ENCODE measurements at regions not wholly inside any gene's neighbourhood (a gene's known extent, or its start where the extent isn't known, plus 50 kb on each side); places are given as distances from the start of the nearest gene placed in this dataset.
A peak's percentile ranks its signal among the peaks of the same experiment; 100 is the strongest.

GRCh38 chr12:124465473-124465872 is 101.9 kb downstream of the NCOR2 start:
- intact Hi-C loops (cut with DNase I) = no loop called here
- DNase-seq (peak; percentile 14), ATAC-seq (ENCODE audit: poor library complexity) (no peak)

- intact Hi-C loops (cut with DNase I) = no loop called here
- ATAC-seq (ENCODE audit: poor library complexity) = no peak
- DNase-seq = peak; percentile 13
These were observed 102.6 kb downstream of the NCOR2 start for GRCh38 chr12:124464830-124465229.

GRCh38 chr12:124464062-124464461 is 103.3 kb downstream of the NCOR2 start:
- peak; percentile 24 for ATAC-seq (ENCODE audit: poor library complexity)
- intact Hi-C loops (cut with DNase I) = no loop called here
- DNase-seq = peak; percentile 74

- ATAC-seq (ENCODE audit: poor library complexity) (no peak), DNase-seq (peak; percentile 35)
- intact Hi-C loops (cut with DNase I) = no loop called here
These were observed 104.0 kb downstream of the NCOR2 start for GRCh38 chr12:124463341-124463921.

- intact Hi-C loops (cut with DNase I) = no loop called here
- DNase-seq = no peak
- ATAC-seq (ENCODE audit: poor library complexity) = no peak
These were observed 104.7 kb downstream of the NCOR2 start for GRCh38 chr12:124462750-124463149.

GRCh38 chr12:124461851-124462623 is 105.4 kb downstream of the NCOR2 start:
- intact Hi-C loops (cut with DNase I) = no loop called here
- ATAC-seq (ENCODE audit: poor library complexity) = no peak
- DNase-seq = peak; percentile 37

- DNase-seq (peak; percentile 42), ATAC-seq (ENCODE audit: poor library complexity) (no peak)
- intact Hi-C loops (cut with DNase I) = no loop called here
These were observed 106.2 kb downstream of the NCOR2 start for GRCh38 chr12:124461241-124461673.

GRCh38 chr12:124460771-124461170 is 106.6 kb downstream of the NCOR2 start:
- DNase-seq (peak; percentile 27), ATAC-seq (ENCODE audit: poor library complexity) (no peak)
- intact Hi-C loops (cut with DNase I) = no loop called here

GRCh38 chr12:124459852-124460645 is 107.4 kb downstream of the NCOR2 start:
- intact Hi-C loops (cut with DNase I) = no loop called here
- ATAC-seq (ENCODE audit: poor library complexity) (no peak), DNase-seq (peak; percentile 27)

GRCh38 chr12:124458992-124459851 is 108.2 kb downstream of the NCOR2 start:
- ATAC-seq (ENCODE audit: poor library complexity) = no peak
- DNase-seq = peak; percentile 18
- intact Hi-C loops (cut with DNase I) = no loop called here

GRCh38 chr12:124458220-124458991 is 109.0 kb downstream of the NCOR2 start:
- ATAC-seq (ENCODE audit: poor library complexity) (no peak), DNase-seq (peak; percentile 29)
- intact Hi-C loops (cut with DNase I) = no loop called here

- ATAC-seq (ENCODE audit: poor library complexity) (peak; percentile 80), DNase-seq (peak; percentile 90)
- intact Hi-C loops (cut with DNase I) = no loop called here
These were observed 109.9 kb downstream of the NCOR2 start for GRCh38 chr12:124457287-124458219.

GRCh38 chr12:124456652-124457152 is 110.7 kb downstream of the NCOR2 start:
- intact Hi-C loops (cut with DNase I) = no loop called here
- DNase-seq = peak; percentile 74

GRCh38 chr12:124456133-124456651 is 111.2 kb downstream of the NCOR2 start:
- ATAC-seq (ENCODE audit: poor library complexity) (no peak), DNase-seq (peak; percentile 37)
- intact Hi-C loops (cut with DNase I) = no loop called here

More at GRCh38 chr12:124456652-124457152, 110.7 kb downstream of the NCOR2 start:
- no peak for ATAC-seq (ENCODE audit: poor library complexity)

- peak; percentile 17 for DNase-seq
- intact Hi-C loops (cut with DNase I) = no loop called here
- ATAC-seq (ENCODE audit: poor library complexity) = no peak
These were observed 112.1 kb downstream of the NCOR2 start for GRCh38 chr12:124455336-124455735.

- no peak for ATAC-seq (ENCODE audit: poor library complexity)
- intact Hi-C loops (cut with DNase I) = no loop called here
These were observed 112.7 kb downstream of the NCOR2 start for GRCh38 chr12:124454735-124455134.

GRCh38 chr12:124454352-124454725 is 113.1 kb downstream of the NCOR2 start:
- ATAC-seq (ENCODE audit: poor library complexity) (no peak), DNase-seq (peak; percentile 44)
- intact Hi-C loops (cut with DNase I) = no loop called here

More at GRCh38 chr12:124454735-124455134, 112.7 kb downstream of the NCOR2 start:
- no peak for DNase-seq
